Motor neuron (in vitro differentiated cells): ENCODE measurements at regions not wholly inside any gene's neighbourhood (a gene's known extent, or its start where the extent isn't known, plus 50 kb on each side); places are given as distances from the start of the nearest gene placed in this dataset.
A peak's percentile ranks its signal among the peaks of the same experiment; 100 is the strongest.

ENCODE experiments used
- ATAC-seq, 8 experiments: fragments of 200-7000 bp; cut with Tn5 transposase; replicated peaks in 6 of 8; 2 replicates each; pipeline ENCODE4 v1.8.0; 2021; ENCODE audit warnings: mild to moderate bottlenecking in 8 of 8, moderate library complexity in 8 of 8
- H3K27ac ChIP-seq, 2 donors: fragments of 250-450 bp; sonication (Bioruptor Pico); 2 replicates each; pipeline ENCODE4 v1.9.0; 2021; ENCODE audit warnings: antibody characterized with exemption in 2 of 2, mild to moderate bottlenecking in 2 of 2, moderate library complexity in 1 of 2
- H3K4me1 ChIP-seq, 2 donors: fragments of 250-450 bp; sonication (Bioruptor Pico); replicated peaks in 1 of 2; 2 replicates each; pipeline ENCODE4 v1.6.1; 2021; ENCODE audit warnings: antibody characterized with exemption in 2 of 2, mild to moderate bottlenecking in 2 of 2, moderate library complexity in 1 of 2
- H3K4me3 ChIP-seq, 5 donors: fragments of 250-450 bp; sonication (Bioruptor Pico); 2 replicates each; pipeline ENCODE4 v1.9.0; 2021; ENCODE audit warnings: antibody characterized with exemption in 5 of 5, mild to moderate bottlenecking in 5 of 5, moderate library complexity in 4 of 5
- WGBS, 10 experiments: fragments of 450-650 bp; shearing (Covaris generic); methylation state at CpG; one replicate each; pipeline ENCODE4 v1.0.0; 2022; 5-methylcytosine and 5-hydroxymethylcytosine counted together
- in situ Hi-C, 9 experiments: fragments of 400-800 bp; cut with MboI; loops; one replicate each; pipeline ENCODE4 v1.15.0; 2021; ENCODE audit warnings: low sequenced_read_pairs in 9 of 9, low pct_unique_long_range_greater_than_20kb in 2 of 9; ENCODE audit not compliant: unreplicated experiment in 9 of 9

DNA sequence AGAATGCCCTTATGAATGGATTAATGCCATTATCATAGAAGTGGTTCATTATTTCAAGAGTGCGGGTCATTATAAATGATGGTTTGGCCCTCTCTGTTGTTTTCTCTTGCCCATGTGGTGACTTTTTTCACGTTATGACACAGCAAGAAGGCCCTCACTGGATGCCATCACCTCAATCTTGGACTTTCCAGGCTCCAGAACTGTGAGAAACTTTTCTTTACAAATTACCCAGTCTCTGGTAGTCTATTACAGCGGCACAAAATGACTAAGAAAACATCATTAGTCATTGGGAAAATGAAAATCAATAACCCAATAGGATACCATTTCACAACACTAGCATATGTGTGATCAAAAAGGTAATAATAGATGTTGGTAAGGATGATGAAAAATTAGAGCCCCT, 119.0 kb upstream of the LPP start:
- no peak overlapping the region for H3K4me3 ChIP-seq
- in situ Hi-C loops: no loop called here
- no peaks in the 10 kb centered on the region for H3K4me1 ChIP-seq
- 75 to 100% (median 85%) methylated on average over 1 to 3 of the region's 3 CpGs for WGBS, 10 experiments
- no peak for ATAC-seq
- no peak overlapping the region for H3K27ac ChIP-seq

DNA sequence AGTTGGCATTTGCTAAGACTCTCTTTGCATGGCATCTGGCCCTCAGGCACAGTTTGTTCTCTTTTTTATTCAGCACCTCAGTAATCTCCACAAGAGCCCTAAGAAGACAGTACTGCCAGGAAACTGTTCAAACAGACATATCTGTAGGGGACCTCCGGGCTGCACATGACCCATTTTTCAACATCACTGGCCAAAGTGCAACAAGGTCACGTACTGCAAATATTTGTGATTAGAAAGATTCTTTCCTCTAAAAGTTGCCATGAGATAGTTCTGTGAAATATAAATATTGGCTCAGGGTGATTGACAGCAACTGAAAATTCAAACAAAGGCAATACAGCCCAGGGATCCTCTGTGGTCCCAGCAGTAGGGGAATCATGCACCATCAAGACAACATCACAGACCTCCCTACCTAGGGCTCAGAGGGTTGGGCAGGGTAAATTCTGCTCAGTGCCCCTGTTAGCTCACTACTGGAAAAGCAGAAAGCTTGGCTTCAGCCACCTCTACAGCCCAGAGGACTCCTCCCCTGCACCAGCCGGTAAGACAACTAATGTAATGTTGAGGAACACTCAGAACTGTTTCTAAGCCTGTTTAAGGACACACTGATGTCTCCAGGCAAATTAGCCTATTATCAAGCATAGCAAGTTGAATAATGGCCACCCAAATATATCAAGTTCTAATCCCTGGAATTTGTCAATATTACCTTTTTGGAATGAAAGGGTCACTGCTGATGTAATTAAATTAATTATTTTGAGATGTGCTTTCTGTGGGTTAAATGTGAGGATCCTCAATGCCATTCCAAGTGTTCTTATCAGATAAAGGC, 117.4 kb upstream of the LPP start:
- Histone ChIP-seq H3K27ac (no peak overlapping the region), H3K4me3 (no peak overlapping the region), H3K4me1 (no peaks in the 10 kb centered on the region)
- peak in 4 of 8 experiments; percentile 17 to 94 (median 46) for ATAC-seq
- in situ Hi-C loops: no loop called here
- 14 to 100% (median 64%) methylated on average over 1 to 3 of the region's 3 CpGs; no CpG with 5 or more reads in 3 of the 10 experiments for WGBS, 10 experiments

DNA sequence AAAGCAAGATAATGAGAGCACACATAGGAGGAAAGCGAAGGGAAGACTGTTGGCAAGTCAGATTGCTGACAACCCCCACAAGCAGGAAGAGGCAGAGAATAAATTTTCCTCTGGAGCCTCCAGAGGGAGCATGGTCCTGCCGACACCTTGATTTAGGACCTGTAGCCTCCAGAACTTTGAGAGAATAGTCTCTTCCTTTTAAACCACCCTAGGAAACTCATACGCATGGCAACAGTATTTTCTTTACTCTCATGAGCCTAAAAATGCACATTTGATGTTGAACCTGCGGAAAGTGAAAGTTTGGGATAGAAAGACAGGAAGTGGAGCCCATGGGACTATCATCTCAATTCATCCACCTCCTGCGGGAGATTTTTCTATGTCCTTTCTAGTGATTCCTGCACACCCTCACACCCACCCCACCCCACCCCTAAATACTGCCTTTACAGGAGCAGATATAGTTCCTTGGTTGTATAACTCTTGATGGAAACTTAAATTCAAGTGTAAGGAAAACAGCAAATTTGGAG, 116.7 kb upstream of the LPP start:
- Histone ChIP-seq H3K27ac (no peak overlapping the region), H3K4me3 (no peak overlapping the region), H3K4me1 (no peaks in the 10 kb centered on the region)
- in situ Hi-C loops: no loop called here
- ATAC-seq: peak in 7 of 8 experiments; percentile 33 to 75 (median 58)
- 33 to 85% (median 50%) methylated on average over 2 to 5 of the region's 5 CpGs; no CpG with 5 or more reads in 3 of the 10 experiments for WGBS, 10 experiments

DNA sequence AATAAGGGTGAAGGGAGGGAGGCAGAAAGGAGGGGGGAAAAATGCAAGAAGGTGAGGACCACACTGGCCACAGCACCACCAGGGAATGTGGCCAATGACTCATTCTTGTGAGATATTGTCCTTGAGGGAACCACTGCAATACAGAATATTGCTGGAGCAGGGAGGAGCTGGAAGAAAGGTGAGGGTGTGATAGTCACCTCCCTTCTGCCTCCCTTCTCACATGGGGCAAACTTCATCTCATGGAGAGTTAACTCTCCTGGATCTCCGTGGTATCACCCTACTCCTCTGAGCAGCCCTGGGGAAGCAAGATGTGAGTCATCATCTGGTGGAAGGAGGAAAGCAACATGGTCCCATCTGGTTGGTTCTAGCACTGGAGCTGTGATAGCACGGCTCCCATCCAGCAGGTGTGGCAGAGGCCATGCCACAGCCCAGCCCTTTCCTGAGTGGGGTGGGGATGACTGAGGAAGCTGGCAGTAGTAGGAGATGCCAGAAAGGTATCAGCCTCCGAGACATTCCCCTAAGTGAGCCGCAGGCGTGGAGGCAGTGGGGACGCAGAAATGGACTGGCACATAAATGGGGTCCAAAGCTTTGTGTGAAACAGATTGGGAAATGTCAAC, 115.9 kb upstream of the LPP start:
- Histone ChIP-seq H3K27ac (no peak overlapping the region), H3K4me3 (no peak overlapping the region), H3K4me1 (no peaks in the 10 kb centered on the region)
- in situ Hi-C loops: no loop called here
- ATAC-seq: peak in 1 of 8 experiments; percentile 30
- WGBS, 10 experiments: 50 to 100% (median 78%) methylated on average over 1 to 5 of the region's 6 CpGs; no CpG with 5 or more reads in 4 of the 10 experiments

DNA sequence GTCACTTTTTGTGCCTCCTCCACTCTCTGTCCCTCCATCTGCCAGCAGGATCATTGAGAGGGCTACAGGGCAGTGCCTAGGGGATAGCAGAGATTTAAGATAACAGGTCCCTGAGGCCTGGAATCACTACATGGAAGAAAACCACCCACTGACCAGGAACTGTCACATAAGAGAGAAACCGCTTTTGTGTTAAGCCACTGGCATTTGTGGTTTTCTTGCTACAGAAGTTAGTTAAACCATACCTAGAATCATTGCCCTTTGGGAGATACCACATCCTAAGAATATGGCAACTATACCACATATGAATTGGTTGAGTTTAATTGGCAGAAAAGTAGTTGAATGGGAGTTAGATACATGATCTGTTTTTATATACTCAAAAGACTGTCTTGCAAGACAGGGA, 112.8 kb upstream of the LPP start:
- ATAC-seq: no peak
- in situ Hi-C loops: no loop called here

DNA sequence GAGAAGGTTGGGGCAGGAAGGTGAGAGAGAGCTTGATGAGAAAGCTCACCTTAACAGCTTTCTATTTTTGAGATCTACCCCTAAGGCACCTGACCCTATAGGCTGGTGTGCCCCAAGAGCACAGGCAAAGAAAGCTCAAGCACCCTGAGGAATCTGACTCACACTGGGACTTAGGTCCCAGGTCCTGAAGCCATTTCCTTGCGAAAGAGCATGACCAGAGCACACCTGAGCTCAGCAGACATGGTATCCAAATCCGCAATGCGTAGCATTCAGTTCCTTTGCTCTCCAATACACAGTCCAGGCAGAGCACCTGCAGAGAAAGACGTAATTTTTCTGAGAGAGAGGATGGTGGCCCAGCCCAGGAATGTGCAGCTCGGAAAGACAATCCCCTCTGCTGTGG, 112.1 kb upstream of the LPP start:
- no peak overlapping the region for H3K4me3 ChIP-seq
- no peaks in the 10 kb centered on the region for H3K4me1 ChIP-seq
- in situ Hi-C loops: no loop called here
- no peak overlapping the region for H3K27ac ChIP-seq
- 77 to 88% (median 85%) methylated on average over 3 to 5 of the region's 5 CpGs; no CpG with 5 or more reads in 6 of the 10 experiments for WGBS, 10 experiments
- ATAC-seq: no peak

More for the DNA sequence above, 112.8 kb upstream of the LPP start:
- Histone ChIP-seq H3K4me3 (no peak overlapping the region), H3K27ac (no peak overlapping the region), H3K4me1 (no peaks in the 10 kb centered on the region)
- WGBS, 10 experiments: 71 to 100% (median 95%) methylated on average over 1 of the region's 1 CpG; no CpG with 5 or more reads in 4 of the 10 experiments

DNA sequence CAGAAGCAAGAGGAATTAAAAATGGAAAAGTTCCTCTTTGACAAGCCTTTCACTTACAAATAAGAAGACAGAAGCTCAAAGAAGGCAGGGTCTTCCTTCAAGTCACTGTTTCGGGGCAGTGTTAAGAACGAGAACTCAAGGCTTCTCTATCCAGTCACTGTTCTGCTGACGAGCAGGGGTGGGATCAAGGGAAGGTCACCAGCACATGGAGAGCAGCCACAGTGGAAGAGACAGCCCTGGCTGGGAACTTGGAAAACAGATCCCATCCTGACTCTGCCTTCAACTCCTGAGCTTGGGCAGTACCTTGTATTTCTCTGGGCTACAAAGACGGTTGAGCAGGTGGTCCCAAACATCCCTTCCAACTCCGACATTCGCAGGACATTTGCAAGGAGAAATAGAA, 111.5 kb upstream of the LPP start:
- no peak overlapping the region for H3K27ac ChIP-seq
- ATAC-seq: no peak
- in situ Hi-C loops: no loop called here
- H3K4me1 ChIP-seq: no peaks in the 10 kb centered on the region
- 63 to 100% (median 87%) methylated on average over 1 to 6 of the region's 6 CpGs for whole genome bisulfite sequencing, 10 experiments
- H3K4me3 ChIP-seq: no peak overlapping the region

DNA sequence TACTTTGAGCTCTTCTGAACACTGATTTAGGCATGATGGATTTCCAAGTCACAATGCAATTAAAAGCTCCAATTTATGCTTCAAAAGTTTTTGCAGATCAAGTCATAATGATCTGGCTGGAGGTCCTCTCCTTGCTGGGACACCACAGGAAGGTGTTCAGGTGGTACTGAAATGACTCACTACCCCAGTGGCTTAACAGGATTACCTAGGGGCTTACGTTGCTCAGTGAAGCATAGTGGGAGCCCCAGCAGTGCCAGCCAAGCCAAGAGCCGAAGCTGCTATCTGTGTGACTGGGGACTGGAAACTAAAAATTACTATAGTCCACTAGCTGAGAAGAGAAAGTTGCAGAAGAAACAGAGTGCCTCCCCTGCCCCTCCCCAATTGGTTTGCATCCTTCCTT, 110.1 kb upstream of the LPP start:
- in situ Hi-C loops: no loop called here
- no peak for ATAC-seq
- no peak overlapping the region for H3K4me3 ChIP-seq
- no peak overlapping the region for H3K27ac ChIP-seq
- 60 to 100% (median 86%) methylated on average over 1 to 2 of the region's 2 CpGs; no CpG with 5 or more reads in 7 of the 10 experiments for WGBS, 10 experiments
- H3K4me1 ChIP-seq: no peaks in the 10 kb centered on the region

DNA sequence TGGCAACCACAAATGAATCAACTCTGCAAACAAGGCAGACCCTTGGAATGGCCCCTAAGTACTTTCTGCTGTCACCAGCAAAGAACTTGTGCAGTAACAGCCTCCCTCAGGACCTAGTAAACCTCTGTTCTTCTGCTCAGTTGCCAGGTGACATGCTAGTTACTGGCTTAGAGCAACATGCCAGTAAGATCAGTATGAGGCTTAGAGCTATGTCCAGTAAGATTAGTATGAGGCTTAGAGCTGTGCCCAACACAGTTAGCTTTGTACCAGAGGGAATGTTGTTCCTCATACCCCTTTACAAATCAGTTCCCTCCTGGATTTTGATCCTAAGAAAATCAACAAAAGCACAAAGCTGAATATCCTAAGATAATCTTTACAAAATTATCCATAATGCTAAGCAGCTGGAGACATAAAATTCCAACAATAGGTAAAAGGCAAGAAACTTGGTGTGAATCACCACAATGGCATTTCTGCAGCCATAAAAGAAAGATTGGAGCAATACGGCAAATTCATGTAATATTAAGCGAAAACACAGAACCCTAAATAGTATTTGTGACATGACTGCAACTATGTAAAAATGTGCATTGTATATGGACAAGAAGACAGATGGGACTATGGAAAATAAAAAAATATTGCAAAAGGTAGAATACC, 107.3 kb upstream of the LPP start:
- in situ Hi-C loops: no loop called here
- Histone ChIP-seq H3K4me1 (no peaks in the 10 kb centered on the region), H3K4me3 (no peak overlapping the region), H3K27ac (no peak overlapping the region)
- ATAC-seq: peak in 3 of 8 experiments; percentile 33 to 92 (median 37)
- WGBS, 10 experiments: 40 to 100% (median 85%) methylated on average over 1 to 2 of the region's 2 CpGs; no CpG with 5 or more reads in 2 of the 10 experiments

DNA sequence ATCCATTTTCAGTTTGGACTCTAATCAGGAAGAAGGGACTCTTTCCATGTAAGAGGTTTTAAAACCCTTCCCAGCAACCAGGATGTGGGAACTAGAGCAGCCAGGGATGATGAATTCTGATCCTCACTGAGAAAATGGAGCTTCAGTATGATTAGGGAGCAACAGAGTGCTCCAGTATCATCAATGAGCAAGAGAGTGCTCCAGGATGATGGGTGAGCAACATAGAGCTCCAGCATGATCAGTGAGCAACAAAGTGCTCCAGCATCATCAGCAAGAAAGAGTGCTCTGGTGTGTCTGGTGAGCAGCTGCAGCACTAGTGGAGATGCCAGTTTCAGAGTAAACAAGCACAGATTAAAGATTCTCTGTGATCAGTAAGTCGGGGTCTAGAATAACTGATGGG, 106.4 kb upstream of the LPP start:
- no peak for ATAC-seq
- Histone ChIP-seq H3K4me1 (peaks cover 3 to 5% of the 10 kb centered on the region in 2 donors), H3K27ac (no peak overlapping the region), H3K4me3 (no peak overlapping the region)
- in situ Hi-C loops: no loop called here
- 0 to 100% (median 50%) methylated on average over 1 of the region's 1 CpG; no CpG with 5 or more reads in 5 of the 10 experiments for WGBS, 10 experiments

DNA sequence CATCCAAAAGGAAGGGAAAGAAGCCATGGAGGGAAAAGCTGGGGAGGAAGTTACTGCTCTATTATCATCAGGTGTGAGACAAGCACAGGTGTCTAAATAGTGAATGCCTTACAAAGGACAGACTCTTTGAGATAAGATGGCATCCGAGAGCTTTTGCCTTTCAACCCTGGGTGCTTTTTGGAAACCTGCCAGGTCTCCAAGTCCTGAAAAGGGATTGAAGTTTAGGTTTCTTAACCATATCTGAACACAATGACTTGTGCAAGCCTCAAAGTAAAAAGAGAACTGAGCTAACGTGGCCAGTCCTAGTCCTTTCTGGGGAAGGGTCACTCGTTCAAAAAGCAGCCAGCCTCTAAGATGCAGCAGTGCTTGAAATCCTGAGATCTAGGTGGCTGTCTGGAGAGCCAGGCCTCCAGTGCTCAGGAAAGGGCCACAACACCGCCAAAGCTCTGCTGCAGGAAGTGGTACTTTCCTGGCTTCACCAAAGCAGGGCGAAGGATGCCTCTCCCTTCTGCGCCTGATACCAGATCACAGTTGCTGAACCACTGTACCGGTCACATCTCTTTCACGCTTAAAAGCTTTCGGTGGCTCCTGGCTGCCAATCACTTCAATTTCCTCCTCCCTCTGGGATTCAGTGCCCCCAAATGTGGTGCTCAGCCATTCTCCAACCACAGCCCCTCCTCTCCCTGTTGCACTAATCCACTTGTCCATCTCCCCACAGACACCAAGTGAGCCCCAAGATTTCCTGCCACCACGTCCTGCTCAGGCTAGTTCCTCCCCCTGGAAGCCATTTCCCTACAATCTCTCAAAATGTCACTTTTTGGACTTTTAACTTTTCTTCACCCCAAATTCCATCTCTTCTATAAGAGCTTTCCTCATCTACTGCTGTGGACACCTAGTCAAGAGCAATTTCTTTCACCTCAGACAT, 104.1 kb upstream of the LPP start:
- Histone ChIP-seq H3K4me1 (peaks cover 3 to 5% of the 10 kb centered on the region in 2 donors), H3K4me3 (no peak overlapping the region), H3K27ac (no peak overlapping the region)
- no peak for ATAC-seq
- in situ Hi-C loops: no loop called here
- 33 to 100% (median 80%) methylated on average over 1 to 9 of the region's 10 CpGs for WGBS, 10 experiments

DNA sequence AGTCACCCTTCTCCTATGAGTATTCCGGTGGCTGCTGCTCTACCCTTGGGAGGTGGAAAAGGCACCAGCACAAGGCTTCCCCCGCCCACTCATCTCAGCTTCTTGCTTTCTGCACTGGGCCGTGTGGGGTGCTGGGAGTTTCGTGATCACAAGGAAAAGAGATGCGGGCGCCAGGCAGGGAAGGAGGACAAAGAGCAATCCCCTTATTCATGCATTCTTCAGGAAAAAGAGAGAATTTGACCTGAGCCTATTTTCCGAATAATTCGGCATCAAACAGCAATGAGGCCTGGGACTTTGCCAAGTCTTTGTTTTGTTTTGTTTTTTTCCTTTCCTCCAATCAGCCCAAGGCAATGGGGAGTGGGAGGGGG, 102.2 kb upstream of the LPP start:
- H3K4me3 ChIP-seq: no peak overlapping the region
- no peak overlapping the region for H3K27ac ChIP-seq
- in situ Hi-C loops: no loop called here
- ATAC-seq: peak in 4 of 8 experiments; percentile 15 to 30 (median 26)
- H3K4me1 ChIP-seq: peaks cover 3 to 5% of the 10 kb centered on the region in 2 donors
- 76 to 90% (median 82%) methylated on average over 2 to 8 of the region's 8 CpGs; no CpG with 5 or more reads in 6 of the 10 experiments for WGBS, 10 experiments
